GM04504 (cell line): ENCODE measurements at regions not wholly inside any gene's neighbourhood (a gene's known extent, or its start where the extent isn't known, plus 50 kb on each side); places are given as distances from the start of the nearest gene placed in this dataset.
"Not testable (repeated sequence)": the region's sequence is repeated elsewhere in the genome, so short reads cannot be mapped to it uniquely, and the experiment has no call there.

Source experiments
- DNase-seq: peaks from one replicate; pipeline ENCODE4 v3.0.0-alpha.2; 2012; ENCODE audit warnings: low read depth

GRCh38 chr5:74402553-74402952 is 238.0 kb downstream of the ENC1 start:
- DNase-seq = no peak

- no peak for DNase-seq
These were observed 238.6 kb downstream of the ENC1 start for GRCh38 chr5:74401946-74402320.

- no peak for DNase-seq
These were observed 239.1 kb downstream of the ENC1 start for GRCh38 chr5:74401281-74401945.

GRCh38 chr5:74400067-74400466 is 240.5 kb downstream of the ENC1 start:
- DNase-seq = no peak

- DNase-seq = no peak
These were observed 243.5 kb downstream of the ENC1 start for GRCh38 chr5:74396913-74397622.

GRCh38 chr5:74394916-74395880 is 245.3 kb downstream of the ENC1 start:
- DNase-seq = no peak

GRCh38 chr5:74394528-74394915 is 246.0 kb downstream of the ENC1 start:
- no peak for DNase-seq

GRCh38 chr5:74393943-74394342 is 246.6 kb downstream of the ENC1 start:
- DNase-seq = no peak

GRCh38 chr5:74392711-74393351 is 247.7 kb downstream of the ENC1 start:
- no peak for DNase-seq

- DNase-seq = no peak
These were observed 249.1 kb downstream of the ENC1 start for GRCh38 chr5:74391410-74391809.

- DNase-seq = no peak
These were observed 249.7 kb downstream of the ENC1 start for GRCh38 chr5:74390822-74391221.

GRCh38 chr5:74390306-74390637 is 250.3 kb downstream of the ENC1 start:
- no peak for DNase-seq

GRCh38 chr5:74389531-74390305 is 250.8 kb downstream of the ENC1 start:
- DNase-seq = no peak

- not testable (repeated sequence) for DNase-seq
These were observed 252.1 kb downstream of the ENC1 start for GRCh38 chr5:74388411-74388810.

GRCh38 chr5:74386571-74387334 is 253.8 kb downstream of the ENC1 start:
- DNase-seq = no peak

GRCh38 chr5:74384851-74385250 is 255.7 kb downstream of the ENC1 start:
- DNase-seq = peak; percentile 27

- DNase-seq = peak; percentile 69
These were observed 257.4 kb downstream of the ENC1 start for GRCh38 chr5:74382987-74383593.

GRCh38 chr5:74382123-74382855 is 258.2 kb downstream of the ENC1 start:
- DNase-seq = no peak

GRCh38 chr5:74380193-74380592 is 260.3 kb downstream of the ENC1 start:
- no peak for DNase-seq

- peak; percentile 29 for DNase-seq
These were observed 262.1 kb downstream of the ENC1 start for GRCh38 chr5:74378464-74378863.
